GM23338 (cell line): ENCODE measurements at regions not wholly inside any gene's neighbourhood (a gene's known extent, or its start where the extent isn't known, plus 50 kb on each side); places are given as distances from the start of the nearest gene placed in this dataset.

Experiments
- CTCF ChIP-seq, 2 experiments: fragments of 200-600 bp in 1 of 2; sonication (generic) in 1 of 2; conservative IDR thresholded peaks; 2 replicates each; pipeline versions ENCODE4 v1.5.1 to v1.6.1; 2016 to 2017; ENCODE audit warnings: antibody characterized with exemption in 2 of 2, low read depth in 2 of 2, mild to moderate bottlenecking in 2 of 2, moderate library complexity in 1 of 2
- EZH2 ChIP-seq: fragments of 200-600 bp; sonication (generic); IDR thresholded peaks from one replicate; pipeline ENCODE4 v1.8.0; 2017; ENCODE audit warnings: antibody characterized with exemption, mild to moderate bottlenecking, low read depth; ENCODE audit not compliant: unreplicated experiment
- EZH2phosphoT487 ChIP-seq: fragments of 200-600 bp; sonication (generic); IDR thresholded peaks from one replicate; pipeline ENCODE4 v1.8.1; 2018; ENCODE audit warnings: antibody characterized with exemption; ENCODE audit not compliant: unreplicated experiment
- POLR2AphosphoS5 ChIP-seq: IDR thresholded peaks from 2 replicates; pipeline ENCODE4 v1.6.1; 2016; ENCODE audit warnings: antibody characterized with exemption, low read depth
- STAT1 ChIP-seq: IDR thresholded peaks from one replicate; pipeline ENCODE4 v1.6.1; 2016; ENCODE audit warnings: antibody characterized with exemption; ENCODE audit not compliant: unreplicated experiment

GRCh38 chr5:39905356-39905755 lies 480.6 kb upstream of the DAB2 start:
- no peak for TF ChIP-seq POLR2AphosphoS5
- no peak for TF ChIP-seq EZH2
- TF ChIP-seq CTCF (conservative IDR thresholded peaks at IDR 0.05; ENCODE audit: low read depth in 2 of 2), result no peak
- TF ChIP-seq EZH2phosphoT487, result no peak
- TF ChIP-seq STAT1, result no peak
